ENCODE measurements at regions not wholly inside any gene's neighbourhood (a gene's known extent, or its start where the extent isn't known, plus 50 kb on each side); places are given as distances from the start of the nearest gene placed in this dataset.

DNA sequence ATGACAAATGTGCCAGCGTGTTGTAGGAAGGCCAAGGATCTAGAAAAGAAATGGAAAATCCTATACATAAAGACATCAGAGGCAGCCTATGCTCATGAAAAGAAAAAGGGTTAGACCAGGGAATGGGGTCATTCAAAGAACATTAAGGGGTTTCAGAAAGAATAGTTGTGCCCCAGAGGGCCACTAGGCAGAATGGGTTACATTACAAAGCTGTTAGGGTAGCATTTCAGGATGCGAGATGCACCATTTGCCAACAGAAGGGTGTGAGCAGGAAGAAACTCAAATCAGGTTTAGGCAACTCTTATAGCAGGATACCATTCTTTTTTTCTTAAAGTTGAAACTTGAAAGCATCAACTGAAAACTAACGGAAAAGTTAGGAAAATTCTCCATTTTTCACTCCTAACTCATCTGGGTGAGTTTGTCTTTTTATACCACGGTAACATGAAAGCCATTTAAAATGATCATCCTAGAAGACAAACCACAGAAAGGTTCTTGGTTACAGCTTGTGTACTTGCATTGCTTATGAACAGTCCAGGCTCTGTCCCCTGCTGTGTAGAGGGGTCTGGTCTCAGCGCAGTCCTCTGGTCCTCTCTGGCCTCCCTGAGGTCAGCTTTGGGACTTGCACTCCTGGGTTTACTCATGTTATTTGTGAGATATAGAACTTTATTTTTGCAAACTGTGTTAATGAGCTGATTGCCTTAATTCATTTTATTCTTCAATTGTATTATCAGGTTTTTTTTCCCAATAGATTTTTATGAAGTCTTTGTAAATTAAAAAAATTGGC, 209.1 kb downstream of the DACT1 start:
- no peaks in the 10 kb centered on the region for H3K27me3 ChIP-seq (ENCODE audit: control insufficient read depth, insufficient read depth, low read length, poor library complexity, severe bottlenecking)
- no peak for DNase-seq
- no peak overlapping the region for H3K27ac ChIP-seq (ENCODE audit: low read depth, low read length)
- H3K4me3 ChIP-seq (ENCODE audit: low read length): no peak overlapping the region
- H3K4me1 Mint-ChIP-seq: no peaks in the 10 kb centered on the region
- no peaks in the 10 kb centered on the region for H3K9me3 Mint-ChIP-seq
- no peaks in the 10 kb centered on the region for H3K4me1 ChIP-seq (ENCODE audit: control insufficient read depth, insufficient read depth, low read length)
- no peak overlapping the region for H3K27ac Mint-ChIP-seq
- H3K9ac ChIP-seq (ENCODE audit: extremely low read depth, low read length, poor library complexity, severe bottlenecking): no peak overlapping the region
- no peak overlapping the region for H3K4me3 Mint-ChIP-seq
- no peaks in the 10 kb centered on the region for H3K36me3 ChIP-seq (ENCODE audit: control insufficient read depth, insufficient read depth, low read length)
- no peaks in the 10 kb centered on the region for H3K27me3 Mint-ChIP-seq (ENCODE audit: insufficient read depth)
- no peaks in the 10 kb centered on the region for H3K36me3 Mint-ChIP-seq (ENCODE audit: low read depth)
- H3K9me3 ChIP-seq (ENCODE audit: control insufficient read depth, low read length): no peaks in the 10 kb centered on the region
- TF ChIP-seq, protein P1, sequence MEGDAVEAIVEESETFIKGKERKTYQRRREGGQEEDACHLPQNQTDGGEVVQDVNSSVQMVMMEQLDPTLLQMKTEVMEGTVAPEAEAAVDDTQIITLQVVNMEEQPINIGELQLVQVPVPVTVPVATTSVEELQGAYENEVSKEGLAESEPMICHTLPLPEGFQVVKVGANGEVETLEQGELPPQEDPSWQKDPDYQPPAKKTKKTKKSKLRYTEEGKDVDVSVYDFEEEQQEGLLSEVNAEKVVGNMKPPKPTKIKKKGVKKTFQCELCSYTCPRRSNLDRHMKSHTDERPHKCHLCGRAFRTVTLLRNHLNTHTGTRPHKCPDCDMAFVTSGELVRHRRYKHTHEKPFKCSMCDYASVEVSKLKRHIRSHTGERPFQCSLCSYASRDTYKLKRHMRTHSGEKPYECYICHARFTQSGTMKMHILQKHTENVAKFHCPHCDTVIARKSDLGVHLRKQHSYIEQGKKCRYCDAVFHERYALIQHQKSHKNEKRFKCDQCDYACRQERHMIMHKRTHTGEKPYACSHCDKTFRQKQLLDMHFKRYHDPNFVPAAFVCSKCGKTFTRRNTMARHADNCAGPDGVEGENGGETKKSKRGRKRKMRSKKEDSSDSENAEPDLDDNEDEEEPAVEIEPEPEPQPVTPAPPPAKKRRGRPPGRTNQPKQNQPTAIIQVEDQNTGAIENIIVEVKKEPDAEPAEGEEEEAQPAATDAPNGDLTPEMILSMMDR (conservative IDR thresholded peaks at IDR 0.05): peak; percentile 32
- WGBS, 2 experiments (ENCODE audit: insufficient coverage in 1 of 2, insufficient read length in 1 of 2): 90 to 93% methylated on average over 3 to 5 of the region's 5 CpGs

DNA sequence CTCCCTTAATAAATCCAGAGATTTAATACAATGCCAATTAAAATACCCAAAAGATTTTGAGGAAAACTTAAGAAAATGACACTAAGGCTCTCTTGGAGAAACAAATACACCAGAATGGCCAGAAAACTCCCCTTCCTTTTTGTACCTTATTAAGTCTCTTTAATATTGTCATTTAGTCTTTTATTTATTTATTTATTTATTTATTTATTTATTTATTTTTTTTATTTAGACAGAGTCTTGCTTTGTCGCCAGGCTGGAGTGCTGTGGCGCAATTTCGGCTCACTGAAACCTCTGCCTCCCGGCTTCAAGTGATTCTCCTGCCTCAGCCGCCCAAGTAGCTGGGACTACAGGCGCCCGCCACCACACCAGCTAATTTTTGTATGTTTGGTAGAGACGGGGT, 210.6 kb downstream of the DACT1 start:
- Mint-ChIP-seq H3K36me3 (ENCODE audit: low read depth) (no peaks in the 10 kb centered on the region), H3K4me3 (no peak overlapping the region), H3K9me3 (no peaks in the 10 kb centered on the region), H3K4me1 (no peaks in the 10 kb centered on the region), H3K27me3 (ENCODE audit: insufficient read depth) (no peaks in the 10 kb centered on the region), H3K27ac (no peak overlapping the region)
- DNase-seq: no peak
- H3K4me1 ChIP-seq (ENCODE audit: control insufficient read depth, insufficient read depth, low read length): no peaks in the 10 kb centered on the region
- no peaks in the 10 kb centered on the region for H3K36me3 ChIP-seq (ENCODE audit: control insufficient read depth, insufficient read depth, low read length)
- H3K4me3 ChIP-seq (ENCODE audit: low read length): no peak overlapping the region
- H3K27ac ChIP-seq (ENCODE audit: low read depth, low read length): no peak overlapping the region
- TF ChIP-seq, protein P1 (conservative IDR thresholded peaks at IDR 0.05): no peak
- 96 to 100% methylated on average over 1 to 8 of the region's 8 CpGs for WGBS, 2 experiments (ENCODE audit: insufficient coverage in 1 of 2, insufficient read length in 1 of 2)
- H3K9ac ChIP-seq (ENCODE audit: extremely low read depth, low read length, poor library complexity, severe bottlenecking): no peak overlapping the region
- H3K9me3 ChIP-seq (ENCODE audit: control insufficient read depth, low read length): no peaks in the 10 kb centered on the region
- H3K27me3 ChIP-seq (ENCODE audit: control insufficient read depth, insufficient read depth, low read length, poor library complexity, severe bottlenecking): no peaks in the 10 kb centered on the region

DNA sequence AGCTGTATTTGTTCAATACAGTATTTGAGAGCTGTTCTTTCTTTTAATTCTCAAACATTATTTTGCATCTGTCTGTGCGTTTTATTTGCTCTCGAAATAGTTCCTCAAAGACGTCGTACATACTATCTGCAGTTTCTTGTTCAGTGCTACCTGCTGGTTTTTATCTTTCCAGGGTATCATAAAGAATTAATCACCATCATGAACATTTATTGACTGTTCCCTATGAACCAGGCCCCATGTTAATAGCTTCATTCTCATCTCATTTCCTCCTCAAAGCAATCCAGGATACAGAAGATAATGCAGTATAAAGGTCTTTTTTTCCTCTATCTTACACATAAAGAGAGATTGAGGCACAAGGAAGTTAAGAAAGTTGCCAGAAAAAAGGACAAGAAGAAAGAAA, 211.8 kb downstream of the DACT1 start:
- Histone ChIP-seq H3K27ac (ENCODE audit: low read depth, low read length) (no peak overlapping the region), H3K4me1 (ENCODE audit: control insufficient read depth, insufficient read depth, low read length) (no peaks in the 10 kb centered on the region), H3K36me3 (ENCODE audit: control insufficient read depth, insufficient read depth, low read length) (no peaks in the 10 kb centered on the region), H3K9me3 (ENCODE audit: control insufficient read depth, low read length) (no peaks in the 10 kb centered on the region), H3K9ac (ENCODE audit: extremely low read depth, low read length, poor library complexity, severe bottlenecking) (no peak overlapping the region), H3K4me3 (ENCODE audit: low read length) (no peak overlapping the region), H3K27me3 (ENCODE audit: control insufficient read depth, insufficient read depth, low read length, poor library complexity, severe bottlenecking) (no peaks in the 10 kb centered on the region)
- Mint-ChIP-seq H3K9me3 (no peaks in the 10 kb centered on the region), H3K27ac (no peak overlapping the region), H3K27me3 (ENCODE audit: insufficient read depth) (no peaks in the 10 kb centered on the region), H3K4me3 (no peak overlapping the region), H3K36me3 (ENCODE audit: low read depth) (no peaks in the 10 kb centered on the region), H3K4me1 (no peaks in the 10 kb centered on the region)
- TF ChIP-seq, protein P1 (conservative IDR thresholded peaks at IDR 0.05): no peak
- WGBS, 2 experiments (ENCODE audit: insufficient coverage in 1 of 2, insufficient read length in 1 of 2): 80 to 82% methylated on average over 4 of the region's 4 CpGs
- no peak for DNase-seq

All from endodermal cell (in vitro differentiated cells).